Fibroblast of mammary gland (primary cell): ENCODE measurements at regions not wholly inside any gene's neighbourhood (a gene's known extent, or its start where the extent isn't known, plus 50 kb on each side); places are given as distances from the start of the nearest gene placed in this dataset.

Source experiments
- DNase-seq: peaks from one replicate; pipeline ENCODE4 v3.0.0-alpha.2; 2010; ENCODE audit warnings: low read depth
- H3K4me3 ChIP-seq: 2 replicates; pipeline ENCODE4 v1.5.1; 2011; ENCODE audit warnings: low read depth, mild to moderate bottlenecking, low read length, moderate library complexity; ENCODE audit not compliant: control insufficient read depth
- CTCF ChIP-seq: conservative IDR thresholded peaks from 2 replicates; pipeline ENCODE4 v1.5.1; 2011; ENCODE audit warnings: low read depth, low read length, inconsistent platforms; ENCODE audit not compliant: control insufficient read depth, insufficient read depth

- H3K4me3 ChIP-seq = no peak overlapping the region
- no peak for TF ChIP-seq CTCF
- no peak for DNase-seq
Measured at GRCh38 chr3:127068111-127068810, 85.3 kb downstream of the PLXNA1 start.

- DNase-seq = no peak
- H3K4me3 ChIP-seq = no peak overlapping the region
- no peak for TF ChIP-seq CTCF
Measured at GRCh38 chr3:127068871-127069270, 86.0 kb downstream of the PLXNA1 start.

GRCh38 chr3:127069814-127070440 lies 87.0 kb downstream of the PLXNA1 start:
- no peak overlapping the region for H3K4me3 ChIP-seq
- no peak for TF ChIP-seq CTCF
- no peak for DNase-seq

GRCh38 chr3:127070776-127071175 lies 87.9 kb downstream of the PLXNA1 start:
- no peak overlapping the region for H3K4me3 ChIP-seq
- no peak for TF ChIP-seq CTCF
- no peak for DNase-seq

GRCh38 chr3:127071597-127072001 lies 88.7 kb downstream of the PLXNA1 start:
- TF ChIP-seq CTCF = no peak
- DNase-seq = no peak
- no peak overlapping the region for H3K4me3 ChIP-seq

- no peak for TF ChIP-seq CTCF
- no peak overlapping the region for H3K4me3 ChIP-seq
- DNase-seq = no peak
Measured at GRCh38 chr3:127072221-127072771, 89.4 kb downstream of the PLXNA1 start.
